RWPE1 (cell line): ENCODE measurements at regions not wholly inside any gene's neighbourhood (a gene's known extent, or its start where the extent isn't known, plus 50 kb on each side); places are given as distances from the start of the nearest gene placed in this dataset.
A peak's percentile ranks its signal among the peaks of the same experiment; 100 is the strongest.

ENCODE experiments used
- CTCF ChIA-PET: fragments of 350-600 bp; sonication (Branson Sonifier 250); formaldehyde crosslinking; extraction: SDS; loops from one replicate; lab custom pipeline; 2021; lab: Yijun Ruan, JAX
- POLR2A ChIA-PET: fragments of 400-600 bp; formaldehyde crosslinking; extraction: SDS; loops from one replicate; lab custom pipeline; 2020; ENCODE audit warnings: antibody characterized with exemption; ENCODE audit not compliant: low non-redundant PET; lab: Yijun Ruan, JAX
- DNase-seq: peaks from one replicate; pipeline ENCODE4 v3.0.0; 2012; ENCODE audit warnings: low spot score
- H3K27ac ChIP-seq: fragments of 450-650 bp; 2 replicates; pipeline ENCODE4 v1.5.1; 2017
- TF ChIP-seq, protein P1 (sequence below): fragments of 450-650 bp; conservative IDR thresholded peaks from 2 replicates; pipeline ENCODE4 v1.5.1; 2017; ENCODE audit warnings: low read depth, mild to moderate bottlenecking

DNA sequence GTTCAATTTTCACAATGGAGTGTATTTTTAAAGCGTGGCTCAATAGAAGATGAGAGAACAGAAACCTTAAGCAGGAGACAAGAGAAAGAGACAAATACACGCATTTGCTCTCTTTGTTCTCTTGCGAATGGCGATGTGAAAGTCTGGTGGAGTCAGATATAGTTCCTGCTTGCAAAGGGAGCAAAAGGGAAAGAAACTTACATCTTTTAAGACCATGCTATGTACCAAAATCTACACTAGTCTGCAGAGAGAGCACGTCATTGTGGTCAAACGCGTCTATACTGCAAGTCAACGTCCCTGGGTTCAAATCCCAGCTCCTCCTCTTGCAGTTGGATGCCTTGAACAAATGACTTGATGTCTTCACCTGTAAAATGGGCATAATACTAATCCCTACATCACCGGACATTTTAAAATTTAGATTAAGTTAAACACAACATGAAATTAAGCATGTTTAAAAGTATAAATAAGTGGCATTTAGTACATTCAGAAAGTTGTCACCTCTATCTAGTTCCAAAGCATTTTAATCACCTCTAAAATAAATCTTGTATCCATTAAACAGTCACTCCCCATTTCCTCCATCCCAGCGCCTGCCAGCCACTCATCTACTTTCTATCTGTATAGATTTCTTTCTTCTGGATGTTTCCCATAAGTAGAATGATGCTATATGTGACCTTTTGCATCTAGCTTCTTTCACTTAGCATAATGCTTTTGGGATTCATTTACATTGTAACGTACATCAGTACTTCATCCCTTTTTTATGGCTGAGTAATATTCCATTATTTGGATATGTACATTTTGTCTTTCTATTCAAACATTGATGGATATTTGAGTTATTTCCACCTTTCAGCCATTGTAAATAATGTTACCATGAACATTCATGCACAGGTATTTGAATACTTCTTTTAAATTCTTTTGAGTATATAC is 406.9 kb downstream of the TMEM114 start:
- no peak overlapping the region for H3K27ac ChIP-seq
- no peak for DNase-seq
- POLR2A ChIA-PET, result no interaction called here
- CTCF ChIA-PET, result no interaction called here
- TF ChIP-seq, protein P1, sequence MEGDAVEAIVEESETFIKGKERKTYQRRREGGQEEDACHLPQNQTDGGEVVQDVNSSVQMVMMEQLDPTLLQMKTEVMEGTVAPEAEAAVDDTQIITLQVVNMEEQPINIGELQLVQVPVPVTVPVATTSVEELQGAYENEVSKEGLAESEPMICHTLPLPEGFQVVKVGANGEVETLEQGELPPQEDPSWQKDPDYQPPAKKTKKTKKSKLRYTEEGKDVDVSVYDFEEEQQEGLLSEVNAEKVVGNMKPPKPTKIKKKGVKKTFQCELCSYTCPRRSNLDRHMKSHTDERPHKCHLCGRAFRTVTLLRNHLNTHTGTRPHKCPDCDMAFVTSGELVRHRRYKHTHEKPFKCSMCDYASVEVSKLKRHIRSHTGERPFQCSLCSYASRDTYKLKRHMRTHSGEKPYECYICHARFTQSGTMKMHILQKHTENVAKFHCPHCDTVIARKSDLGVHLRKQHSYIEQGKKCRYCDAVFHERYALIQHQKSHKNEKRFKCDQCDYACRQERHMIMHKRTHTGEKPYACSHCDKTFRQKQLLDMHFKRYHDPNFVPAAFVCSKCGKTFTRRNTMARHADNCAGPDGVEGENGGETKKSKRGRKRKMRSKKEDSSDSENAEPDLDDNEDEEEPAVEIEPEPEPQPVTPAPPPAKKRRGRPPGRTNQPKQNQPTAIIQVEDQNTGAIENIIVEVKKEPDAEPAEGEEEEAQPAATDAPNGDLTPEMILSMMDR, result no peak

DNA sequence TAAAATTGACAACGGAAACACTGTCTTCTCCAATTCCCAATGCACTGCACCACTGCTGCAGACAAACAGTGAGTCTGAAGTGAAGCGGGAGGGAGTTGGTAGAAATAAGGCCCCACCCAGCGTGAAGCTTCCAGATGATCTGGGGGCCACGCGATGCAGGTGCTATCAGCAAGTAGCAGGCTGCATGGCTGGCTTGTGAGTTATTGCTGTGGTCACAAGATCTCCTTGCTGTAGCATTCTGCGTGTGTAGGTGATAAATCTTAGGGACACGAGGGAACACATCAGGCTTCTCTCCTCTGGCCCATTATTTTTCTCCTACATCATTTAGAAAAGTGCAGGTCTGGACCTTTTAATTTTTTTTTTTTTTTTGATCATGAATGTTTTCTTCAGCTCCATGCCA is 407.6 kb downstream of the TMEM114 start:
- TF ChIP-seq, protein P1, result no peak
- ChIA-PET CTCF (no interaction called here), POLR2A (no interaction called here)
- DNase-seq, result no peak
- no peak overlapping the region for H3K27ac ChIP-seq

DNA sequence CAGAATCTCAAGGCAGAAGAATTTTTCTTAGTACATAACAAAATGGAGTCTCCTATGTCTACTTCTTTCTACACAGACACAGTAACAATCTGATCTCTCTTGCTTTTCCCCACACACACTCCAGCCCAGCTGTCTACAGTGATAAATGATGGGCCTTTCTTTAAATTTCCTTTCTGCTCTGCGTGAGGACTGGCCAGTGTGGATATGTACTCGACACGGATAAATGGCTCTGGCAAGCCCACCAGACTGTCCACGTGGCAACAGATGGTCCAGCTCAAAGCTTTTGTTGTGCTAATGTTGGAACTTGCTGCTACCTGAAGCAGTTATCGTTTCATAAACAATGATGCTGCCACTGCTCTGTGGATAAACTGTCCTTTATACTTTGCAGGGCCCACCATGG is 410.7 kb downstream of the TMEM114 start:
- ChIA-PET POLR2A (no interaction called here), CTCF (no interaction called here)
- TF ChIP-seq, protein P1, result no peak
- H3K27ac ChIP-seq, result no peak overlapping the region
- DNase-seq, result no peak

GRCh38 chr16:8178271-8178670 is 412.0 kb downstream of the TMEM114 start:
- CTCF ChIA-PET, result no interaction called here

DNA sequence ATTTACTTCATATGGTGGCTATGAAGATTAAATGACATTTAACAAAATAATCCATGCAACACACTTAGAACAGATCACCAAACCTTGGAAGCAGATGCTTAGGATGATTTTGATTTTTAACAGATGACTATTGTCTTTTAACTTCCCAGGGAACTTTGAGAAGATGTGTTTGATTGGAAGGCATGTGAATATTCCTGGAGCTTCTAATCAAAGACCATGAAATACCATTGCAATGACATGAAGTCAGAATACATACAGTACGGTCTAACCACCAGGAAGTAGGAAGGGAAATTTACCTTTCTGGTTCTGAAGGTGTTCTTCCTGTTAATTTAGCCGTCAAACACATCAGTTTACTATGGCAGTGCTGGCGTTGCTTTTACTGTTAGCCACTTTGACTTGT is 414.9 kb downstream of the TMEM114 start:
- DNase-seq, result no peak
- ChIA-PET CTCF (no interaction called here), POLR2A (no interaction called here)
- H3K27ac ChIP-seq, result no peak overlapping the region
- TF ChIP-seq, protein P1, result no peak

More at GRCh38 chr16:8178271-8178670, 412.0 kb downstream of the TMEM114 start:
- TF ChIP-seq, protein P1, result no peak
- DNase-seq, result no peak
- POLR2A ChIA-PET, result no interaction called here
- no peak overlapping the region for H3K27ac ChIP-seq

GRCh38 chr16:8173111-8173644 is 417.1 kb downstream of the TMEM114 start:
- TF ChIP-seq, protein P1, result peak; percentile 60
- H3K27ac ChIP-seq, result no peak overlapping the region
- ChIA-PET CTCF (interaction anchor here (0.7 kb wide), 1 partner anchor 29 kb away, joined by 3 read pairs; no protein-coding TSS in a partner anchor), POLR2A (no interaction called here)
- peak; percentile 25 for DNase-seq
